AML-193 (cell line): ENCODE measurements at regions not wholly inside any gene's neighbourhood (a gene's known extent, or its start where the extent isn't known, plus 50 kb on each side); places are given as distances from the start of the nearest gene placed in this dataset.
"Not testable (repeated sequence)": the region's sequence is repeated elsewhere in the genome, so short reads cannot be mapped to it uniquely, and the experiment has no call there.

ENCODE experiments used
- DNase-seq, 2 experiments: peaks; one replicate each; lab custom pipeline; 2025; lab: John Stamatoyannopoulos, UW

GRCh38 chr15:38814254-38814653 lies 249.6 kb upstream of the RASGRP1 start:
- DNase-seq = not testable (repeated sequence)

DNA sequence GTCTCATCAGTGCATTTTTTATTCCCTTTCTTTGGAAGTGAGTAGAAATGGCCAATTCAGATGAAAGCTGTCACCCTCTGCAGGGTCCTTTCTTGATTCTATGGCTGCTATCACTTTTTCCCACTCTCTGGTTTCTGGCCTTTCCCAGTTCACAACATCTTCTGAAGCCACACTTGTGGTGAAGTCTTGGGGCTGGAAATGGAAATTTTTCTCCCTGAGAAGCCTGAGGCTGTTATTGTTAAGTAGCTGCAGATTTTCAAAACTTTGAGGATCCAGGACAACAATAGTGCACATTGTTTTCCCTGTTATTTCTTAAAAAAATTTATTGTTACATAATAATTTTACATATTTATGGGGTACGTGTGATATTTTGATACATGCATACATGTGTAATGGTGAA lies 250.3 kb upstream of the RASGRP1 start:
- DNase-seq = no peak

DNA sequence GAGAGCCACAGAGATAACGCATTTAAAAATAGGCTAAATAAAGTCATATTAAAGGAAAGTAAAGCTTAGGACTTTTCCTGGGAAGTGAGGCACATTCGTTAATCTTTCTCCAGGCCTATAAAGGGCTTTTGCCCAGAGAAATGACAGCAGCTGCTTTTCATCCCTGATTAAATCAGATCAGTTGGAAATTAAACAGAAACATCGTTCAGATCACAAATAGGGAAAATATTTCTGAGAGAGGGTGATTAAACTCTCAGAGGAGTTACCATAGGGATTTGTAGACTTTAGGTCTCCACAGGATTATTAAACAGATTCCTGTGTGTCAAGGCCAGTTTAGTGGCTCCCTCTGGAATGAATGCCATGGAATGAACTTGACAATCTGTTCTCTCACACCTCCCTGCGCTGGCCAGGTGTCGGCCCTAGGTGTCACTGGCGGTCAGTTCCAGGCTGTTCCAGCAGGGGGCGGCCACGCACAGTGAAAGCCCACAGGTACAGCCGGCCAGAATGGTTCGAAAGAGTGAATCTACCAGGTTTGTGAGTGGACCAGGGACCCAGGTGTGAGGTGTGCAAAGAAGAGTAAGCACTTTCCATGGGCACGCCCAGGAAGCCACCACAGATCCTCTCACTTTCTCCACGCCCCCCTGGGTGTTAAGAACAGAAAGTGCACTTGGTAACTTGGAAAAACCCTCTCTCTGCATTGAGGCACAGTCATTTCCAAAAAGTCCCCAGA lies 253.0 kb upstream of the RASGRP1 start:
- peak in 1 of 2 experiments; percentile 22 for DNase-seq

GRCh38 chr15:38818157-38818790 lies 253.7 kb upstream of the RASGRP1 start:
- no peak for DNase-seq

DNA sequence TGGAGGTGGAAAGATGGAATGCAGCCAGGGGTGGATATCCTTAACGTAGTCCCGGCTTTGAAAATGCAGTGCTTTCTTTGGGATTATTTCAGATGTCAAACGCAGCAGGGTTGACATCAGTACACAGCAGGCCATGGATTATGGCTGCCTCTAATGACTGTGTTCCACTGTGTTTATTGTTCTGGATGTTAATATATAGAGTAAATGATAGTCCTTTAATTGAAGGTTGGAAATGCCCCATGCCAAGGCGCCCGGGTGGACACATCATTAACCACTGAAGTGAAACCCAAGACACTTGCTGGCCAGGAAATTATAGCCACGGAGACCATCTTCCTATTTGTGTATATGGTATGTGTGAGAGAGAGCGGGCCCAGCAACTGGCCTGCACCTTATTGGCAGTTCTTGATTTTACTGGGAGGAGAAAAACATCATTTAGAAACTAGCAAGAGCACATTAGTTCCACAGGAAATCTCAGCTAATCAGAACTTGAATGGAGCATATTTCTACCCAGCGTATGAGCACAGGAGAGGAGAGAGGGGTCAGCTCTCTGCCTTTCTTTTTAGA lies 254.9 kb upstream of the RASGRP1 start:
- no peak for DNase-seq

DNA sequence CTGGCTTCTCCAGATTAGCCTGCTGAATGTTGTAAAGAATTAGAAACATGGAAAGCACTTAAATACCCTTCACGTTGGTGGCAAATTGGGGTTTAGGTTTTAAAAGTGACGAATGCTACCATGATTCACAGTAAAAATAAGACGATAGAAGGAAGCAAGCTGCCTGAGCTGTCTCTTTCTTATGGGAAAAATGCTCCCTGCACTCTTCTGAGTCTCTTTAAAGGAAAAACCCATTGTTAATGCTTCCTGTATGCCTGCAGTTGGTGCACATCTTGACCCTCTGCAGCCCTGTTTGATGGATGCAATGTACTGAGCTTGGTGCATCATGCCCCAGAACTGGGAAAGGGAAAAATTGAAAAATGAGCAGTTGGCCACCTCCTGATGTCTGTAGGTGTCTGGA lies 258.6 kb upstream of the RASGRP1 start:
- no peak for DNase-seq

DNA sequence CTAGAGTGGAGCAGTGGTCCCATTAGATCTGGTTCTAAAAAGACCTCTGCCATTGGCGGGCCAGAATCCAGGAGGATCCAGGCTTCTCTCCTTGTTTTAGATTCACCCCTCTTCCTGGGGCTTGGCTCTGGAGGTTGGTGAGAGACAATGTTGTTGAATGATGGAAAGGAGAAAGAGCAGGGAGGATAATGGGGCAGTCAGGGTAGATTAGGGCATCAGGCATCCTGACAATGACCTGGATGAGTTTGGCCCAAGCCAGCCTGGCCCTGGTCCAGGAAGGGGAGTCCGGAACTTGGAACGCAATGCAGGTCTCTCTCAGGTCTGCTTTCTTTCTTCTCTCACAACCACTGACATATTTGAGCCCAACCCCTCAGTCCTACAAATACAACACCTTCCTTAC lies 260.1 kb upstream of the RASGRP1 start:
- DNase-seq = no peak

GRCh38 chr15:38826880-38827279 lies 262.3 kb upstream of the RASGRP1 start:
- DNase-seq = no peak

GRCh38 chr15:38828031-38828532 lies 263.5 kb upstream of the RASGRP1 start:
- DNase-seq = no peak

GRCh38 chr15:38829086-38829485 lies 264.5 kb upstream of the RASGRP1 start:
- DNase-seq = no peak

GRCh38 chr15:38842226-38842625 lies 277.6 kb upstream of the RASGRP1 start:
- DNase-seq = no peak

DNA sequence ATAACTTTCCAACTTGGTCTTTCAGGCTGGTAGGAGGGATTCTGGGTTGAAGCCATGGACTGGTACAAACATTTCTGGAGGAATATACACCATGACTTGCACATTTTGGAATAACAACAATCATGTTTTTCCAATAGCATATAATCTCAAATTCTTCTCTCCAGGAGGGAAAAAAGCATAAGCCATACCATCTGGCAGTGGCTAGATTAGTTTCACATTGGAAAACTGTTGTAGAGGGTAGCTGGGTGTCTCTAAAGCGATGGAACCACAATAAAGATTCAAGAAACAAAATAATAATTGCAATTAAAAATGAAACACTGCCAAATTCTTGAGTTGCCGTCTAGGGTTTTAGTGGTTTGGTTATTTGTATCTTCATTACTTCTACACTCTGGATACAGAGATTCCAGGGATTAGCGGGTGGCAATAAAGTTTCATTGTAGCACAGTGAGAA lies 278.5 kb upstream of the RASGRP1 start:
- DNase-seq = no peak

- DNase-seq = no peak
Observed at GRCh38 chr15:38843736-38844590, 279.3 kb upstream of the RASGRP1 start.

GRCh38 chr15:38844736-38845135 lies 280.1 kb upstream of the RASGRP1 start:
- no peak for DNase-seq

DNA sequence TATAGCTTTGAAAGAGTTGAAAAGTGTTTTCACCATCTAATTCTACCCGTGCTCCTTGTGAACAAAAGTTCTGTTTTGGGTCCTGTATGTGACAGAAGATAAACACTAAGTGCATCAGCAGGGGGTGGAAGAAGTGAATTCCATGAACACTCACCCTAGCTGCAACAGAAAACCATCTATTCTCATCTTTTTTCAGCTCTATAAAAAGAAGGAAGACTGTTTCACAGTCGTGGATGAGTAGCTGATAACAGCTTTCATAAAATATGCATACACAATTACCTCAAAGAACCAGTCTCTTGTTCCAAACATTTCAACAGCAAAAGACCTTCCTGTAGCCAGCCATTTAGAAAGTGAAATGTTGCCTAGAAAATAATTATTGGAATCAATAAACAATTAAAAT lies 281.7 kb upstream of the RASGRP1 start:
- DNase-seq = no peak

- no peak for DNase-seq
Observed at GRCh38 chr15:38847666-38848065, 283.1 kb upstream of the RASGRP1 start.

GRCh38 chr15:38849046-38849445 lies 284.4 kb upstream of the RASGRP1 start:
- no peak for DNase-seq

- not testable (repeated sequence) for DNase-seq
Observed at GRCh38 chr15:38852188-38852587, 287.6 kb upstream of the RASGRP1 start.

GRCh38 chr15:38853608-38854007 lies 289.0 kb upstream of the RASGRP1 start:
- DNase-seq = no peak

- DNase-seq = no peak
Observed at GRCh38 chr15:38854506-38854905, 289.9 kb upstream of the RASGRP1 start.

DNA sequence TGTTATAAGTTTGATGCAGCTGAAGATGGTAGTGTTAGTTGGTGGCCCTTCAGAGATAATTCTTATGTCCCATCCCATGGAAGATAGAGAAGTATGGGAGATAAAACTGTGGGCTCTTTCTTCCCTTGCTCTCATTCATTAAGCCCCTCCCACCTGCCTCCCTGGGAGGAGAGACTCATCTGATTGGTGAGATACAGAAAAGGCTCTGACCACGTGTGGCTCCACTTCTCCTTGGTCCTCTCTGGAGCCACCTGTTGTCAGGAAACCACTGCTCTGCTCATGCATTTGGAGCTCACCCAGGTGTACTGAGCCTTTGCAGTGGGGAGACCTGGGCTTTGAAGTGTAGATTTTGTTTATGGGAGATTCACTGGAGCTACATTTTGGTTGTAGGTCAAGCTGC lies 293.2 kb upstream of the RASGRP1 start:
- DNase-seq = no peak

DNA sequence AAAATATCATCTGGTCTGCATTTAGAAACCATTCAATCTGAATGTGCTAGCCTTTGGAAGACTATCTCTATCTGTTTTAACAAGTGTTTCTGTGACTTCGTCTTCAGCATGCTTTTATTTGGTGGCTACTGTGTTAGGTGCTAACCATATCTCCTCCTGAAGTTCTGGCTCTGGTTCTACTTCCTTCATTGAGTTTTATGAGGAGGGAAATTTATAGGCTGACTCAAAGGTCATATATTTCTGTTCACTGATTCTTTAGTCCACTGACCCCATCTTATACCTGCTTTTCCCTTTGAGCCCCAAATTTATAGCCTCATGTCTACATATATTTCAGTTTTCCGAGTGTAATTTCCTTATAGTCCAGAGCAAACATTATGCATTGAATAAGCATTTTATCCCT lies 295.0 kb upstream of the RASGRP1 start:
- DNase-seq = no peak
